Progenitor cell of endocrine pancreas (in vitro differentiated cells): ENCODE measurements at regions not wholly inside any gene's neighbourhood (a gene's known extent, or its start where the extent isn't known, plus 50 kb on each side); places are given as distances from the start of the nearest gene placed in this dataset.

Experiments
- DNase-seq: peaks from one replicate; pipeline ENCODE4 v3.0.0; 2021; ENCODE audit warnings: low spot score; ENCODE audit not compliant: unreplicated experiment
- H3K27ac Mint-ChIP-seq: 2 replicates; pipeline ENCODE4 v1.8.0; 2021; ENCODE audit warnings: mild to moderate bottlenecking, moderate library complexity, mixed read lengths
- H3K27me3 Mint-ChIP-seq: 2 replicates; pipeline ENCODE4 v1.8.0; 2021; ENCODE audit warnings: mixed read lengths
- H3K36me3 Mint-ChIP-seq: 2 replicates; pipeline ENCODE4 v1.8.0; 2022; ENCODE audit warnings: mixed read lengths; ENCODE audit not compliant: insufficient read depth
- H3K4me1 Mint-ChIP-seq: 2 replicates; pipeline ENCODE4 v1.8.0; 2021; ENCODE audit warnings: low read depth, mixed read lengths
- H3K4me3 Mint-ChIP-seq: 2 replicates; pipeline ENCODE4 v1.8.0; 2021; ENCODE audit warnings: low read depth, mild to moderate bottlenecking, moderate library complexity, mixed read lengths
- H3K9me3 Mint-ChIP-seq: 2 replicates; pipeline ENCODE4 v1.8.0; 2021; ENCODE audit warnings: low read depth, mixed read lengths
- CTCF ChIP-seq: fragments of 200-600 bp; sonication (generic); IDR thresholded peaks from one replicate; pipeline ENCODE4 v1.5.0; 2021; ENCODE audit warnings: antibody characterized with exemption, mild to moderate bottlenecking; ENCODE audit not compliant: unreplicated experiment

- no peaks in the 10 kb centered on the region for H3K9me3 Mint-ChIP-seq
- no peak overlapping the region for H3K27ac Mint-ChIP-seq
- TF ChIP-seq CTCF: no peak
- no peaks in the 10 kb centered on the region for H3K36me3 Mint-ChIP-seq
- peaks cover 5% of the 10 kb centered on the region for H3K4me1 Mint-ChIP-seq
- no peak for DNase-seq
- peaks cover 6% of the 10 kb centered on the region for H3K27me3 Mint-ChIP-seq
- no peak overlapping the region for H3K4me3 Mint-ChIP-seq
These were observed 286.6 kb downstream of the ETS1 start for GRCh38 chr11:128300785-128301184.

- Mint-ChIP-seq H3K9me3 (no peaks in the 10 kb centered on the region), H3K27me3 (peaks cover 6% of the 10 kb centered on the region), H3K27ac (no peak overlapping the region), H3K4me1 (peaks cover 5% of the 10 kb centered on the region), H3K4me3 (no peak overlapping the region), H3K36me3 (no peaks in the 10 kb centered on the region)
- DNase-seq: no peak
- no peak for TF ChIP-seq CTCF
These were observed 288.1 kb downstream of the ETS1 start for GRCh38 chr11:128299132-128299726.

- Mint-ChIP-seq H3K4me3 (no peak overlapping the region), H3K36me3 (no peaks in the 10 kb centered on the region), H3K27me3 (peaks cover 6% of the 10 kb centered on the region), H3K27ac (no peak overlapping the region), H3K9me3 (no peaks in the 10 kb centered on the region), H3K4me1 (peaks cover 5% of the 10 kb centered on the region)
- no peak for TF ChIP-seq CTCF
- DNase-seq: no peak
These were observed 289.1 kb downstream of the ETS1 start for GRCh38 chr11:128298271-128298670.

GRCh38 chr11:128297805-128298204 lies 289.6 kb downstream of the ETS1 start:
- no peak for DNase-seq
- Mint-ChIP-seq H3K4me1 (peaks cover 5% of the 10 kb centered on the region), H3K36me3 (no peaks in the 10 kb centered on the region), H3K27ac (no peak overlapping the region), H3K9me3 (no peaks in the 10 kb centered on the region), H3K27me3 (peaks cover 11% of the 10 kb centered on the region), H3K4me3 (no peak overlapping the region)
- TF ChIP-seq CTCF: no peak

- TF ChIP-seq CTCF: no peak
- Mint-ChIP-seq H3K27me3 (peaks cover 14% of the 10 kb centered on the region), H3K4me3 (no peak overlapping the region), H3K36me3 (no peaks in the 10 kb centered on the region), H3K4me1 (peaks cover 5% of the 10 kb centered on the region), H3K9me3 (no peaks in the 10 kb centered on the region), H3K27ac (no peak overlapping the region)
- DNase-seq: no peak
These were observed 290.2 kb downstream of the ETS1 start for GRCh38 chr11:128297091-128297651.
